Mucosa of rectum (tissue), 2 donors: ENCODE measurements at regions not wholly inside any gene's neighbourhood (a gene's known extent, or its start where the extent isn't known, plus 50 kb on each side); places are given as distances from the start of the nearest gene placed in this dataset.
"Not testable (repeated sequence)": the region's sequence is repeated elsewhere in the genome, so short reads cannot be mapped to it uniquely, and the experiment has no call there.

Experiments used
- H3K27ac ChIP-seq, 2 donors: one replicate each; pipeline ENCODE4 v1.7.0; 2013; ENCODE audit warnings: inconsistent platforms in 2 of 2, low read depth in 2 of 2, low read length in 2 of 2
- H3K27me3 ChIP-seq, 2 donors: one replicate each; pipeline ENCODE4 v1.7.0; 2013; ENCODE audit warnings: low read length in 2 of 2; ENCODE audit not compliant: control insufficient read depth in 2 of 2, insufficient read depth in 2 of 2
- H3K36me3 ChIP-seq, 2 donors: one replicate each; pipeline ENCODE4 v1.7.0; 2013; ENCODE audit warnings: low read length in 2 of 2; ENCODE audit not compliant: control insufficient read depth in 2 of 2, insufficient read depth in 2 of 2
- H3K4me1 ChIP-seq, 2 donors: one replicate each; pipeline ENCODE4 v1.7.0; 2013; ENCODE audit warnings: low read length in 2 of 2, mild to moderate bottlenecking in 1 of 2; ENCODE audit not compliant: control insufficient read depth in 2 of 2, insufficient read depth in 2 of 2
- H3K4me3 ChIP-seq, 2 donors: one replicate each; pipeline ENCODE4 v1.7.0; 2013; ENCODE audit warnings: low read length in 2 of 2
- H3K9ac ChIP-seq, 2 donors: one replicate each; pipeline ENCODE4 v1.7.0; 2013; ENCODE audit warnings: low read length in 2 of 2, low read depth in 1 of 2, mild to moderate bottlenecking in 1 of 2
- H3K9me3 ChIP-seq, 2 donors: one replicate each; pipeline ENCODE4 v1.7.0; 2013; ENCODE audit warnings: low read length in 2 of 2; ENCODE audit not compliant: control insufficient read depth in 2 of 2
- donor health status: healthy.
- donor health status: Normal muscosa, but diverticular disease.

DNA sequence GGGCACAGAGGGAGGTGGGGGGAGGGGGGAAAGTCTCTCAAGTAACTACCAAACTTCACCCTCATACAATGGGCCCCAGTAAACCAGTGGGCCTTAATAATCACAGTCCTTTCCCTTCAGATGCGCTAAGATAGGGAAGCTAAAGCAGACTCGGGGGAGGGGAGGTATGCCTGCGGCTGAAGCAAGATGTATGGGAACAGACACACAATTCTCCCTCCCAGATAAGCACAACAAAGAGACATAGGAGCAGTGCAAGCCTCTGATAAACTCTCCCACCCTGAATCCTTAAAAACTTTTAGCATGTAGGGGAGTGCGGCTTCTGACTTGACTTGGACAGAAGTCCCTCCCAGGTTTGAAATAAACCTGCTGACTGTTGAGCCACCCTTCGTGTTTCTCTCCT lies 54.7 kb downstream of the PROP1 start:
- H3K9ac ChIP-seq, H3K9me3 ChIP-seq, H3K4me1 ChIP-seq, H3K36me3 ChIP-seq, H3K4me3 ChIP-seq, H3K27ac ChIP-seq, H3K27me3 ChIP-seq: not testable (repeated sequence)

DNA sequence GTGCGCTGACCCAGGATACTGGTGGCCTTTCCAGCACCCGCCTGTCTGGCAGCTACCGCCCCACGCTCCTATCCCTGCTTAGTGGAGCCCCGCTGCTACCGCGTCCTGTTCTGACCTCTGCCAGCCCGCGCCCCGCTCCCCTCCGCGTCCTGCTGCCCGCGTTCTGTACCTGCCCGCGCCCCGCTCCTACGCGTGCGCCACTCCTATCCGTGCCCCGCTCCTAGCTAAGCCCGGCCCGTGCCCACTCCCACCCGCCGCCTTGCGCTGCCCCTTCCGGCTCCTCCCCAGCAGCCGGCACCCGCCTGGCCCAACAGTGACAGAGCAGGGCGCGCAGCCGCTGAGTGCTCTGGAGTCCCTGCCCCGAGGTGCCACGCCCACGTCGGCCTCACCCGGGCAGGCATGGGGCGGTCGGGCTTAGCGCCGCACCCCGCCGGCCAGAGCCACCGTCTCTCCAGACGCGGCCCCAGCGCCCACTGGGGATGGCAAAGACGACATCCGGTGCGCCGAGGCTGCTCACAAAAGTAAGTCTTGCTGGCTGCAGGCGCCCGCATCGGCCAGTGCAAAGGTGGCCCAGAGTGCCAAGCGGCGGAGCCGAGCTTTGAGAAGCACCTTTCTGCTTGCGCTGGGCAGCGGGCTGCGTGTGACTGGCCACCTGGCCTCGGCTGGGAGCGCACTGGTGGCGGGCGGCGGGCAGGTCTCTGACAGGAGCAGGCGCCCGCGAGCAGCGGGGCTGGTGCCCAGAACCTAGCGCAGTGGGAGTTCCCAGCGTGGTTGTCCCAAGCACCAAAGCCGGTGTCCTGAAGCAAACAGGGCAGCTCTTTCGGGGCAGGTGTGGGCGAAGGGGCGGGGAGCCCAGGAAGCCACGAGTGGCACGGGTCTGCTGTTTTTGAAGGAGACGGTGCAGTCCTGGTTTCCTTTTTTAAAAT lies 56.5 kb downstream of the PROP1 start:
- not testable (repeated sequence) for H3K9me3 ChIP-seq, H3K4me1 ChIP-seq, H3K27me3 ChIP-seq, H3K4me3 ChIP-seq, H3K36me3 ChIP-seq
- Histone ChIP-seq H3K27ac (peak overlapping the region in 1 of 2 donors; percentile 29), H3K9ac (peak overlapping the region in 1 of 2 donors; percentile 33)

DNA sequence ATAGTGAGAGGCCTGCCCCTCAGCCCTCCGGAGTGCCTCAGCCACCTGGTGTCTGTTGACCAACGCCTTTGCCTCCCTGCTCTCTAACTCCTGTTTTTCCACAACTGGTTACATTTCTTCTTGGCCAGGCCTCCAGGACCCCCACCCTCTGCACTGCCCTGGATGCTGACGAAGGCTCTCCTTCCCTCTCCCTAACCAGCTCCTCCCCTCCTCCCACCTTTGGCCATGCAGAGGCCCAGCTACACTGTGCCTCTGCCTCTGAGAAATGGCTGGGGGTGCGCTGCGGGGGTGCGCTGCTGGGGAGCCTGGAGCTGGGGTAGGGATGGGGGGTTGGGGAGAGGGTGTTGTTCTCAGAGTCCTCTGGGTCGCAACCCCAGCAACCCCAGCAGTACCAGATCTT lies 57.3 kb downstream of the PROP1 start:
- not testable (repeated sequence) for H3K36me3 ChIP-seq, H3K4me1 ChIP-seq, H3K4me3 ChIP-seq, H3K27ac ChIP-seq, H3K9me3 ChIP-seq, H3K27me3 ChIP-seq, H3K9ac ChIP-seq

DNA sequence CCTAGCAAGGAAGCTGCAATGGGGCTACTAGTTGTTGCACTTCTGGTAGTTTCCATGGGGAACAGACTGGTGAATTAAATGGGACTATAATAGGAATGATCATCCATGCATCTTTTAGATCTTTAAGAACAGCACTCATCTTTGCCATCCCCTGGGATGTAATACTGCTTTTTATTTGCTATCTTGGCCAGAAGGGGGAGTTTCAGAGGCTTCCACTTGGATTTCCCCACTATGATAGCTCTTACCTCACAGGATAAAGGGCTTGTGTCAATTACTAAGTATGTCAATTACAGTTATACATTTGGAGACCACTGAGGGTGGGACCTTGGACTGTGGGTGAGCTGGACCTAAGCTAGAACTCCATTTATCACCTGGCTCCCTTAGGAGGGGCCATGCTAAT lies 61.8 kb downstream of the PROP1 start:
- H3K27me3 ChIP-seq, H3K27ac ChIP-seq, H3K9me3 ChIP-seq, H3K4me1 ChIP-seq, H3K4me3 ChIP-seq, H3K36me3 ChIP-seq, H3K9ac ChIP-seq: not testable (repeated sequence)

DNA sequence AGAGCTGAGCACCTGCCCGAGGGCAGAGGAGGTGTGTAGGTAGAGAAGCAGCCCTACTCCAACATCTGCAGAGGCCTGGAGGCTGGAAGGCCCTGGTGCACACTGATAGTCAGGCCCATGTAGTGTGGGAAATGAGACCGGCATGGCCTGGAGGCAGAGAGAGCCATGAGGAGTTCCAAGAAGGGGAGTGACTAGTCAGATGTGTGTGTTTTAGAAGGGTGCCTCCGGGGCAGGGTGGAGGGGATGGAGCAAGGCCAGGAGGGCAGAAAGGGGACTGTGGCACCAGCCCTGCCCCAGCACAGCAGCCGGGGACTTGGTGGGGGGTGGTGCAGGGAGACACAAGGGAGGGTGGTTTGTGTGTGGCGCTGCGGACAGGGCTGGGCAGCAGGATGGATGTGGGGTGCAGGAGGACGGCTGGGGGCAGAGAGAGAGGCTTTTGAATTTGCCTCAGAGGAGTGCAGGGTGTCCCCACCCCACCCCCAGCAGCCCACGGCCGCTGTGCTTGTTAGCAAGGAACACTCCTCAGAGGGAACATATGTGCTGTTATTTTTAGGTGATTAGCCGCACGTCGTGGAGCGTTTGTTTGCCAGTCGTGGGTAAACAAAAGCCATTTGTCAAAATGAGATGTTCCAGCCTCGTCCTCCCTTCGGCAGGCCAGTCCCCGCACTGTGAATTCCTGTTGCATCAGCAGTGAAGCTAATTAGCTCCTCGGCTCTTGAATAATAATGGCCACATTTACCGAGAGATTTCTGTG lies 65.6 kb downstream of the PROP1 start:
- H3K4me1 ChIP-seq, H3K36me3 ChIP-seq, H3K4me3 ChIP-seq, H3K9ac ChIP-seq, H3K27ac ChIP-seq, H3K27me3 ChIP-seq, H3K9me3 ChIP-seq: not testable (repeated sequence)

DNA sequence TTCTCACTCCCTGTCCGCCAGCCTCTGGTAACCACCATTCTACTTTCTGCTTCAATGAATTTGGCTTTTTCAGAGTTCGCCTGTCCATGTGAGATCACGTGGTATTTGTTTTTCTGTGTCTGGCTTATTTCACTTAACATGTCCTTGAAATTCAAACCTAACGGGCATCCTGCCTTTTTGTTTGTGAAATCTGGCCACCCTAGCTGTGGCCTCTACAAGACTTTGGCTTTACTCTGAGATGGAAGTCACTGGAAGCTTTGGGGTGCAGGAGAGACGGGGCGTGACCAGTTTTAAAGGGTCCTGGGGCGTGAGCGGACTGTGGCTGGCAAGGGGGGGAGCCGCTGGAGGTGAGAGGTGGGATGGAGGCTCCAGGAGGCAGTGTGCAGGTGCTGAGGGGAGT lies 66.4 kb downstream of the PROP1 start:
- H3K27ac ChIP-seq, H3K9me3 ChIP-seq, H3K36me3 ChIP-seq, H3K4me3 ChIP-seq, H3K9ac ChIP-seq, H3K27me3 ChIP-seq, H3K4me1 ChIP-seq: not testable (repeated sequence)

DNA sequence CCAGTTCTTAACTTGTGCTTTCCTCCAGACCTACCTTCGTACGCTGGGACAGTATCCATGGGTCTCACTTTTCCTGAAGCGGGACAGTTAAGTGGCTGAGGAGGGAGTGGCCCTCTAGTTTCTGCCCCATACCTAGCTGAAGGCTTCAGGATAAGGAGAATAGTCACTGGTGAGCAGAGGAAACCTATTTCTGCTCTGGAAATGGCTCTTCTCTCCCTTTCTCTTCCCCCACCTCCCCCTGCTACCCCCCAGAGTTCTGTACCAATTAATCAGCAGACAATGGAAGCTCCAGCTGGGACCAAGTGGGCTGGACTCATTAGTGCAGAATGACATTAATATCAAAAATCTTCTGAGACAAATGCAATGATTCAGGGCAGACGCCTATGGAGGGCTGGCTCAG lies 68.5 kb downstream of the PROP1 start:
- not testable (repeated sequence) for H3K9me3 ChIP-seq, H3K27ac ChIP-seq, H3K36me3 ChIP-seq, H3K9ac ChIP-seq, H3K27me3 ChIP-seq, H3K4me3 ChIP-seq, H3K4me1 ChIP-seq

DNA sequence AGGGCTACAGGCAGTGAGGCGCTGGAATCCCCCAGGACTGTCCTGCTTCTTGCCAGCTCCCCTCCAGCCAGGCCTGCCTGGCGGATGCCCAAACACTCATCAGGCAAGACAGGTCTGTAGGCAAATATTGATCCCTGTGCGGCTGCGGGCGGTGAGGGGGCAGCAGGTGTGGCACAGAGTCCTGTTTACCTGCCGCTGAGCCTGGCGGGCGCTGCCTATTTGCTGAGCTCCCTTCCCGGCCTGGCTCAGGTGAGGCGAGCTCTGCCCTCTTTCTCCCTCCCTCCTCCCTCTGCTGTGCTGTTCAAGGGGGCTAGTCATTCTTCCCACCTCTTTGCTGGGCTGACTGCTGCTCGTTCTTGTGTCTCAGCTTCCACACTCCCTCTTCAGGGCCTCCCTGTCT lies 71.5 kb downstream of the PROP1 start:
- H3K27ac ChIP-seq, H3K27me3 ChIP-seq, H3K36me3 ChIP-seq, H3K9ac ChIP-seq, H3K4me3 ChIP-seq, H3K4me1 ChIP-seq, H3K9me3 ChIP-seq: not testable (repeated sequence)

DNA sequence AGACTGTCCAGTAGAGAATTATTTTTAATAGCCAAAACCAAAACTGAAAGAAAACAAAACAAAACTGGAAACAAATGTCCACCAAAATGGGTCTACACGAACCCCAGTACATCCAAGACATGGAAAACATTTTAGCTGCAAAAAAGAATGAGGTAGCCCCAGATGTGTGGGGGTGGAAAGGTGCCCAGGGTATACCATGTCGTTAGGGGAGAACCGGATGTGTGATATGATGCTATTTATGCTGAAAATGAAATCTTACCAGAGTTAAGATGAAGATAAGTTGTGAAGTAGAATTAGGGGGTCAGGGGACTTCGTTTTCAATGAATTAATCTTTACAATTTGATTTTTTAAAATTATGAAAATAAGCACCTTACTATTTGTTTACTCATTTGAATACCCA lies 72.2 kb downstream of the PROP1 start:
- not testable (repeated sequence) for H3K27ac ChIP-seq

DNA sequence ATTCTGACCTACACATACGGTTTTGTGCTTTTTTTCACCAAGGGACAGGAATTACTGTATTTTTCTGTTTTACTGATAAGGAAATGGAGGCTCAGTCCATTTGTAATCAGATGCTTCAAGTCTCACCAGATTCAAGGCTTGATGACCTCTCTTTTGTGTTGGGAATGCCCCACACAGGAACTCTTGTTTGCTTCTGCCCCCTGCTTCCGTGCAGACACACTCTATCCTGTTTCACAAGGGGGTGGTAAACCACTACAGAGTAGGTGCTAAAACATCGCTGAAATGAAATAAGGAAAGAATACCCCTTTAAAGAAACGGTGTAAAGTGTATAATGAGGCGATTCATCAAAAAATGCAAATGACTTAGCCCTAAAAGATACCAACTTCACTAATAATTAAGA lies 72.9 kb downstream of the PROP1 start:
- not testable (repeated sequence) for H3K27me3 ChIP-seq, H3K36me3 ChIP-seq, H3K4me3 ChIP-seq, H3K9me3 ChIP-seq, H3K9ac ChIP-seq, H3K27ac ChIP-seq, H3K4me1 ChIP-seq

More for the DNA sequence above, 72.2 kb downstream of the PROP1 start:
- H3K9ac ChIP-seq, H3K4me1 ChIP-seq, H3K9me3 ChIP-seq, H3K4me3 ChIP-seq, H3K27me3 ChIP-seq, H3K36me3 ChIP-seq: not testable (repeated sequence)
